Gastrocnemius medialis (tissue), 4 donors: ENCODE measurements at regions not wholly inside any gene's neighbourhood (a gene's known extent, or its start where the extent isn't known, plus 50 kb on each side); places are given as distances from the start of the nearest gene placed in this dataset.

Experiments
- POLR2A ChIP-seq, 2 donors: fragments of 450-650 bp; IDR thresholded peaks; one replicate each; pipeline ENCODE4 v1.6.1; 2017; ENCODE audit warnings: antibody characterized with exemption in 2 of 2, mild to moderate bottlenecking in 2 of 2, moderate library complexity in 2 of 2
- TF ChIP-seq, protein P1 (sequence below), 5 experiments: fragments of 450-650 bp in 3 of 5; fragments of 200-600 bp in 2 of 5; sonication (generic) in 2 of 5; IDR thresholded peaks in 4 of 5; conservative IDR thresholded peaks in 1 of 5; 1 replicate in 4 of 5; 2 replicates in 1 of 5; pipeline ENCODE4 v1.5.1; 2016 to 2019; ENCODE audit warnings: antibody characterized with exemption in 5 of 5, mild to moderate bottlenecking in 3 of 5, moderate library complexity in 3 of 5

DNA sequence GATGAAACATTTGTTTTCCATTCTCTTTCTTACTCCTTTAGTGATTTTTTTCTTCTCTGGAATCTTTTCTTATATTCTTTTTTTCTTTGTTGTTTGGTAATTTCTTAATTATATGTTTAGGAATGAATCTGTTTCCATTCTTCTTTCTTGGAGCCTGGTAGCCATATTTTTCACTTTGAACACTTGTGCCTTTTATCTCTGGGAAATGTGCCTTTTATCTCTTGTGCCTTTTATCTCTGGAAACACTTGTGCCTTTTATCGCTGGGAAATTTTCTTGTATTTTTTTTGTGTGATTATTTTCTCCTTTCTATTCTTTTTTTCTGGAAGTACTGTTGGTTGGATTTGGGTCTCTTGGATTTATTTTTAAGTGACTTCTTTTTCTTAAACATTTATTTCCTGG is 118.2 kb downstream of the LEPR start:
- TF ChIP-seq, protein P1, sequence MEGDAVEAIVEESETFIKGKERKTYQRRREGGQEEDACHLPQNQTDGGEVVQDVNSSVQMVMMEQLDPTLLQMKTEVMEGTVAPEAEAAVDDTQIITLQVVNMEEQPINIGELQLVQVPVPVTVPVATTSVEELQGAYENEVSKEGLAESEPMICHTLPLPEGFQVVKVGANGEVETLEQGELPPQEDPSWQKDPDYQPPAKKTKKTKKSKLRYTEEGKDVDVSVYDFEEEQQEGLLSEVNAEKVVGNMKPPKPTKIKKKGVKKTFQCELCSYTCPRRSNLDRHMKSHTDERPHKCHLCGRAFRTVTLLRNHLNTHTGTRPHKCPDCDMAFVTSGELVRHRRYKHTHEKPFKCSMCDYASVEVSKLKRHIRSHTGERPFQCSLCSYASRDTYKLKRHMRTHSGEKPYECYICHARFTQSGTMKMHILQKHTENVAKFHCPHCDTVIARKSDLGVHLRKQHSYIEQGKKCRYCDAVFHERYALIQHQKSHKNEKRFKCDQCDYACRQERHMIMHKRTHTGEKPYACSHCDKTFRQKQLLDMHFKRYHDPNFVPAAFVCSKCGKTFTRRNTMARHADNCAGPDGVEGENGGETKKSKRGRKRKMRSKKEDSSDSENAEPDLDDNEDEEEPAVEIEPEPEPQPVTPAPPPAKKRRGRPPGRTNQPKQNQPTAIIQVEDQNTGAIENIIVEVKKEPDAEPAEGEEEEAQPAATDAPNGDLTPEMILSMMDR (IDR thresholded peaks at IDR 0.05 in 4 of 5, conservative IDR thresholded peaks at IDR 0.05 in 1 of 5), result no peak
- no peak for TF ChIP-seq POLR2A (IDR thresholded peaks at IDR 0.05)
